Nephron progenitor cell (in vitro differentiated cells): ENCODE measurements at regions not wholly inside any gene's neighbourhood (a gene's known extent, or its start where the extent isn't known, plus 50 kb on each side); places are given as distances from the start of the nearest gene placed in this dataset.

Experiments
- DNase-seq: peaks from one replicate; pipeline ENCODE4 v3.0.0; 2021
- H3K27ac Mint-ChIP-seq: 2 replicates; pipeline ENCODE4 v1.8.0; 2021; ENCODE audit warnings: mild to moderate bottlenecking, moderate library complexity, mixed read lengths
- H3K27me3 Mint-ChIP-seq: 2 replicates; pipeline ENCODE4 v1.8.0; 2021; ENCODE audit warnings: mild to moderate bottlenecking, low read depth, mixed read lengths; ENCODE audit not compliant: poor library complexity
- H3K36me3 Mint-ChIP-seq: 2 replicates; pipeline ENCODE4 v1.8.0; 2021; ENCODE audit warnings: low read depth, mixed read lengths
- H3K4me1 Mint-ChIP-seq: 2 replicates; pipeline ENCODE4 v1.8.0; 2021; ENCODE audit warnings: mixed read lengths
- H3K4me3 Mint-ChIP-seq: 2 replicates; pipeline ENCODE4 v1.8.0; 2021; ENCODE audit warnings: mild to moderate bottlenecking, moderate library complexity, mixed read lengths
- H3K9me3 Mint-ChIP-seq: 2 replicates; pipeline ENCODE4 v1.8.0; 2021; ENCODE audit warnings: mild to moderate bottlenecking, moderate library complexity, mixed read lengths
- CTCF ChIP-seq: fragments of 200-600 bp; sonication (generic); IDR thresholded peaks from 2 replicates; pipeline ENCODE4 v1.5.0; 2021; ENCODE audit warnings: antibody characterized with exemption

GRCh38 chr5:112656451-112656850 is 81.2 kb upstream of the APC start:
- Mint-ChIP-seq H3K27me3 (no peaks in the 10 kb centered on the region), H3K9me3 (peaks cover 22% of the 10 kb centered on the region), H3K4me1 (no peaks in the 10 kb centered on the region)

GRCh38 chr5:112657804-112658203 is 79.9 kb upstream of the APC start:
- Mint-ChIP-seq H3K36me3 (no peaks in the 10 kb centered on the region), H3K4me3 (no peak overlapping the region), H3K27me3 (no peaks in the 10 kb centered on the region), H3K4me1 (no peaks in the 10 kb centered on the region), H3K27ac (peak overlapping the region; percentile 3), H3K9me3 (peaks cover 23% of the 10 kb centered on the region)
- DNase-seq, result no peak
- no peak for TF ChIP-seq CTCF

More at GRCh38 chr5:112656451-112656850, 81.2 kb upstream of the APC start:
- Mint-ChIP-seq H3K27ac (no peak overlapping the region), H3K4me3 (no peak overlapping the region), H3K36me3 (no peaks in the 10 kb centered on the region)
- TF ChIP-seq CTCF, result no peak
- DNase-seq, result no peak

GRCh38 chr5:112660359-112660758 is 77.3 kb upstream of the APC start:
- no peak for DNase-seq
- Mint-ChIP-seq H3K36me3 (no peaks in the 10 kb centered on the region), H3K4me1 (no peaks in the 10 kb centered on the region), H3K27ac (no peak overlapping the region), H3K9me3 (peaks cover 23% of the 10 kb centered on the region), H3K27me3 (no peaks in the 10 kb centered on the region), H3K4me3 (no peak overlapping the region)
- TF ChIP-seq CTCF, result no peak

- H3K4me1 Mint-ChIP-seq, result no peaks in the 10 kb centered on the region
- no peak overlapping the region for H3K4me3 Mint-ChIP-seq
- H3K27ac Mint-ChIP-seq, result no peak overlapping the region
- H3K36me3 Mint-ChIP-seq, result no peaks in the 10 kb centered on the region
- peaks cover 23% of the 10 kb centered on the region for H3K9me3 Mint-ChIP-seq
- no peaks in the 10 kb centered on the region for H3K27me3 Mint-ChIP-seq
- no peak for TF ChIP-seq CTCF
- no peak for DNase-seq
Measured at GRCh38 chr5:112663146-112663545, 74.5 kb upstream of the APC start.

- Mint-ChIP-seq H3K4me3 (no peak overlapping the region), H3K27me3 (no peaks in the 10 kb centered on the region), H3K27ac (no peak overlapping the region), H3K9me3 (no peaks in the 10 kb centered on the region), H3K4me1 (no peaks in the 10 kb centered on the region), H3K36me3 (no peaks in the 10 kb centered on the region)
- DNase-seq, result no peak
- no peak for TF ChIP-seq CTCF
Measured at GRCh38 chr5:112668016-112668415, 69.7 kb upstream of the APC start.

- Mint-ChIP-seq H3K4me1 (no peaks in the 10 kb centered on the region), H3K36me3 (no peaks in the 10 kb centered on the region), H3K9me3 (no peaks in the 10 kb centered on the region), H3K4me3 (no peak overlapping the region), H3K27ac (no peak overlapping the region), H3K27me3 (no peaks in the 10 kb centered on the region)
- DNase-seq, result no peak
- no peak for TF ChIP-seq CTCF
Measured at GRCh38 chr5:112668911-112669310, 68.8 kb upstream of the APC start.
